Gastrocnemius medialis (tissue), 4 donors: ENCODE measurements at regions not wholly inside any gene's neighbourhood (a gene's known extent, or its start where the extent isn't known, plus 50 kb on each side); places are given as distances from the start of the nearest gene placed in this dataset.

ENCODE experiments used
- CTCF ChIP-seq, 5 experiments: fragments of 450-650 bp in 3 of 5; fragments of 200-600 bp in 2 of 5; sonication (generic) in 2 of 5; IDR thresholded peaks in 4 of 5; conservative IDR thresholded peaks in 1 of 5; 1 replicate in 4 of 5; 2 replicates in 1 of 5; pipeline ENCODE4 v1.5.1; 2016 to 2019; ENCODE audit warnings: antibody characterized with exemption in 5 of 5, mild to moderate bottlenecking in 3 of 5, moderate library complexity in 3 of 5
- POLR2A ChIP-seq, 2 donors: fragments of 450-650 bp; IDR thresholded peaks; one replicate each; pipeline ENCODE4 v1.6.1; 2017; ENCODE audit warnings: antibody characterized with exemption in 2 of 2, mild to moderate bottlenecking in 2 of 2, moderate library complexity in 2 of 2

GRCh38 chr16:73616166-73616753 lies 568.3 kb upstream of the ZFHX3 start:
- no peak for TF ChIP-seq POLR2A (IDR thresholded peaks at IDR 0.05)
- TF ChIP-seq CTCF (IDR thresholded peaks at IDR 0.05 in 4 of 5, conservative IDR thresholded peaks at IDR 0.05 in 1 of 5) = no peak
